ENCODE measurements at regions not wholly inside any gene's neighbourhood (a gene's known extent, or its start where the extent isn't known, plus 50 kb on each side); places are given as distances from the start of the nearest gene placed in this dataset.

DNA sequence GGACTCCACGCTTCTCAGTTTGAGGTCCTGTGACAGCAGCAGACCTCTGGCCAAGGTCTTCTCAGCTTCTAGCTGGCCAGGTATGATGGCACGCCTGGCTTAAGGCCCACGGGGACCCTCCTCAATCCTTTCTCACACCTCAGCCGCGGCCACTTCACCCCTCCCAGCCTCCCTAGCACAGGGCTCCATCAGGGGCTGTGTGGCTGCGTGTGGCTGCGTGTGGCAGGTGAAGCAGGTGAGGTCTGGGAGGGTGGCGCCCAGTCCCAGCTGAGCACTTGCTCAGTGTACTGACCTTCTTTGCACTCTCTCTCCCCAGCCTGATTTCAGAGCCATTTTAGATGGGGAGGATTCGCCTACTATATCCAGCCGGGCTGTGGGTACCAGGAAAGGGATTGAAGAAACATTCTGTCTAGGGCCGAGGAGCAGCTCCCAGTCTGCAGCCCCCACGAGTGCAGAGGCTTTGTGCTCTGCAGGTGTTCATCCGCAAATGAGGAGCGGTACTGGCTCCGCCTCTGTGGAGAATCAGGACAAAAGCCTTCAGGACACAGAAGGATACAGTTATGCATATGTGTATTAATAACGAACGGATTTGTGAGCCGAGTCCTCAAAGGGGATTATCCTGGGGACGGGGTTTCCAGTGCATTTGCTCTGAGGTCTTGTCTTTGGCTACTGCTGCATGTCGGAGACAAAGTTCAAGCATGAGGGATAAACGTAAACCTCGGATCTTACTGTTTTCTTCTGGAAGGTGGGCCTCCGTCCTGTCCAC is 236.9 kb upstream of the RAB6C start:
- no peaks in the 10 kb centered on the region for H3K4me1 ChIP-seq
- H3K9me3 ChIP-seq, result no peaks in the 10 kb centered on the region
- TF ChIP-seq, protein P1, sequence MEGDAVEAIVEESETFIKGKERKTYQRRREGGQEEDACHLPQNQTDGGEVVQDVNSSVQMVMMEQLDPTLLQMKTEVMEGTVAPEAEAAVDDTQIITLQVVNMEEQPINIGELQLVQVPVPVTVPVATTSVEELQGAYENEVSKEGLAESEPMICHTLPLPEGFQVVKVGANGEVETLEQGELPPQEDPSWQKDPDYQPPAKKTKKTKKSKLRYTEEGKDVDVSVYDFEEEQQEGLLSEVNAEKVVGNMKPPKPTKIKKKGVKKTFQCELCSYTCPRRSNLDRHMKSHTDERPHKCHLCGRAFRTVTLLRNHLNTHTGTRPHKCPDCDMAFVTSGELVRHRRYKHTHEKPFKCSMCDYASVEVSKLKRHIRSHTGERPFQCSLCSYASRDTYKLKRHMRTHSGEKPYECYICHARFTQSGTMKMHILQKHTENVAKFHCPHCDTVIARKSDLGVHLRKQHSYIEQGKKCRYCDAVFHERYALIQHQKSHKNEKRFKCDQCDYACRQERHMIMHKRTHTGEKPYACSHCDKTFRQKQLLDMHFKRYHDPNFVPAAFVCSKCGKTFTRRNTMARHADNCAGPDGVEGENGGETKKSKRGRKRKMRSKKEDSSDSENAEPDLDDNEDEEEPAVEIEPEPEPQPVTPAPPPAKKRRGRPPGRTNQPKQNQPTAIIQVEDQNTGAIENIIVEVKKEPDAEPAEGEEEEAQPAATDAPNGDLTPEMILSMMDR (IDR thresholded peaks at IDR 0.05; ENCODE audit: low read depth, low read length), result no peak
- no peaks in the 10 kb centered on the region for H3K36me3 ChIP-seq
- DNase-seq, result no peak
- no peaks in the 10 kb centered on the region for H3K27me3 ChIP-seq
- H3K4me3 ChIP-seq (ENCODE audit: low read depth, low read length), result no peak overlapping the region

DNA sequence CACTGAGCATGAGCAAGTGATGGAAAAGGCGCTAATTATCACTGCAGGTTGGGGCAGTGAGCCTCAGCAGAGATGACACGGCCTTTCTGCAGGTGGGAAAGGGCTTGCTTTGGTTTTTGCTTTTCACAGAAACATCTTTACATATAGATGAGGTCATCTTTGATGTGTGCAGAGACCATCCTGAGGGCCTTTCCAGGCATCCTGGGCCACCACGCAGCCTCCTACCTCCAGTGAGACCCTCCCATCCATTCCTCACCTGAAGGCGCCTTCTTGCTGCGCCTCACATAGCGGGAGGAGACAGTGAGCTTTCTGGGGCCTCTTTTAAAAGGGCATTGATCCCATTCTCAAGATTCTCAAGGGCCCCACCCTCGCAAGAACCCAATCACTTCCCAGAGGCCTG is 235.3 kb upstream of the RAB6C start:
- no peaks in the 10 kb centered on the region for H3K27me3 ChIP-seq
- DNase-seq, result no peak
- TF ChIP-seq, protein P1 (IDR thresholded peaks at IDR 0.05; ENCODE audit: low read depth, low read length), result no peak
- no peaks in the 10 kb centered on the region for H3K9me3 ChIP-seq
- H3K36me3 ChIP-seq, result no peaks in the 10 kb centered on the region
- no peaks in the 10 kb centered on the region for H3K4me1 ChIP-seq
- no peak overlapping the region for H3K4me3 ChIP-seq (ENCODE audit: low read depth, low read length)

DNA sequence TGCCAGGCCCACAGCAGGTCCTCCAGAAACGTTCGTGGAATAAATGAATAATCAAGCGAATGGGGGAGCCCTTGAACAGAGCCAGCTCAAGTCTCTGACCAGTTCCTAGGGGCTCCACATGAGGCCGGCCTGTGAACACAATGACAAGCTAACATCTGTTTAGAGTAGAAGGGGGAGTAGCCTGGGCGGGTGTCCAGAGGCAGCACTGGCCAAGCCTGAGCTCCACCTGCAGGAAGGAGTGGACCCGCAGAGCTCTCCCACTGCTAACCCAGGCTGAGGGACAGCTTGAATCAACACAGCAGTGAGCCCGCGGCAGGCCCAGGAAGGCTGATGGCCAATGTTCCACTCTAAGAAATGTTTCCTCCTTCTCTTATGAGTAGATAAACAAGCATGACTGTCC is 234.8 kb upstream of the RAB6C start:
- no peaks in the 10 kb centered on the region for H3K9me3 ChIP-seq
- H3K4me3 ChIP-seq (ENCODE audit: low read depth, low read length), result no peak overlapping the region
- no peak for DNase-seq
- no peaks in the 10 kb centered on the region for H3K4me1 ChIP-seq
- no peaks in the 10 kb centered on the region for H3K36me3 ChIP-seq
- TF ChIP-seq, protein P1 (IDR thresholded peaks at IDR 0.05; ENCODE audit: low read depth, low read length), result no peak
- H3K27me3 ChIP-seq, result no peaks in the 10 kb centered on the region

DNA sequence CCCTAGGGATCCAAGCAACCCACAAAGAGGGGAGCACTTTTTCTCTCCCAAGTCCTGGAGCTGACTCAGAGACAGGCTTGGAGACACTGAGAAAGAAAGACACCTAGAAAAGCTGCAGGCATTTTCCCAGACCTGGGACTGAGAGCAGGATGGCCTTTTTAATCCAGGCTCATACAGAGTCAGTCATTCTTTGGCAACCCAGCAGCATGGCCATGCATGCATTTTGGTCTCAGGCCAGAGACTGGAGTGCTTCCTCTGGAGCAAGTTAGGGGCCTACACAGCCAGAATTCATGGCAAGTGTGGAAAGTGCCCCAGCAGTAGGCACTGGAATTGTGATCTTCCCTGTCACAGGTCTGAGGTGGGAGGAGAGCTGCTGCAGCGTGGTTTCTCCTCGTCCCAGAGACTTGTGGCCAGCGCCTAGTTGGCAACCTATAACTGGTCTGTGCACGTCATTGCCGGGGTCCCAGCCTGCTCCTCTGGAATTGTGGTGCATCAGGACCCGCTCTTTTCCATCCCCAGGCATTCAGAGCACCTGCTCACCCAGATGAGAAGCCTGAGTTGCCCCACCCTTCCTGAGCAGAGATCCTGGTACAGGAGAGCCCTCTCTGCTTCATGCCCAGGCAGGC is 231.9 kb upstream of the RAB6C start:
- Histone ChIP-seq H3K4me3 (ENCODE audit: low read depth, low read length) (no peak overlapping the region), H3K27me3 (no peaks in the 10 kb centered on the region), H3K4me1 (no peaks in the 10 kb centered on the region), H3K9me3 (no peaks in the 10 kb centered on the region), H3K36me3 (no peaks in the 10 kb centered on the region)
- TF ChIP-seq, protein P1 (IDR thresholded peaks at IDR 0.05; ENCODE audit: low read depth, low read length), result no peak
- no peak for DNase-seq

DNA sequence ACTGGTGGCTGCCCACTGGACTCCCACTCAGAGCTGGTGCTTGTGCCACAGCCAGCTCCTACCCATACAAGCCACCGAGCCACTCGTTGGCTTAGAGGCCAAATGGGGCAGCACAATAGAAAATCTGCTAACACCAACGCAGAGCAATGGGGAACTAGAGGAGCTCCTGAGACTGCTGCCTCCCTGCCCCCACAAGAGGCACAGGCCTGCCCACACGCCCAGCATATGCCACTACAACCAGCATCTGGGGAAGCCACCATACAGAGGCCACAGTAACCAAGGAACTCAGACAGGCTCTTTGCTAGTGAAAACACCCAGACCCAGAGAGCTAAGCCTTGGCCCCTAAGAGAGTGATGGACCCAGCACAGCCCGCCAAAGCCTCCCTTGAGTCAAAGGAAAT is 231.2 kb upstream of the RAB6C start:
- Histone ChIP-seq H3K9me3 (no peaks in the 10 kb centered on the region), H3K4me1 (no peaks in the 10 kb centered on the region), H3K4me3 (ENCODE audit: low read depth, low read length) (no peak overlapping the region), H3K27me3 (no peaks in the 10 kb centered on the region), H3K36me3 (no peaks in the 10 kb centered on the region)
- no peak for DNase-seq
- TF ChIP-seq, protein P1 (IDR thresholded peaks at IDR 0.05; ENCODE audit: low read depth, low read length), result no peak

DNA sequence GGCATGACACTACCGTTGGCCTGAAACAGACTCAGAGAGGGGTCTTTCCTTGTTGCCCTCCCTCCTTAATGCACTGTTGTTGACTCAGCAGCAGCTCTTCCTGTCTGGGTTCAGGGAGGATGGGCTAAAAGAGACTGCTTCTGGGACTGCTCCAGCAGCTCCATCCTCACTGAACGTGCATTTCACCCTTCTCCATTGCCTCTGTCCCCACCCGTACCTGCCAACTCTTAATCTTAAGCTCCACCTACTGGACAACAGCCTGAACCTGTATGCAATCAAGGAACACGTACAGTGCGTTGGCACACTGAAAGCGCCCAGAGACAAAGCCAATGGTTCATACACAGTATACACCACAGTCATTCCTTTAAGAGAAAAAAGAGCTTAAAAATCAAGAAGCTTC is 230.8 kb upstream of the RAB6C start:
- no peak for DNase-seq
- H3K4me1 ChIP-seq, result no peaks in the 10 kb centered on the region
- no peaks in the 10 kb centered on the region for H3K9me3 ChIP-seq

More for the DNA sequence above, 230.8 kb upstream of the RAB6C start:
- Histone ChIP-seq H3K4me3 (ENCODE audit: low read depth, low read length) (no peak overlapping the region), H3K36me3 (no peaks in the 10 kb centered on the region), H3K27me3 (no peaks in the 10 kb centered on the region)
- TF ChIP-seq, protein P1 (IDR thresholded peaks at IDR 0.05; ENCODE audit: low read depth, low read length), result peak; percentile 17; the same call in 1 of the 2 replicates
